ENCODE measurements at regions not wholly inside any gene's neighbourhood (a gene's known extent, or its start where the extent isn't known, plus 50 kb on each side); places are given as distances from the start of the nearest gene placed in this dataset.

DNA sequence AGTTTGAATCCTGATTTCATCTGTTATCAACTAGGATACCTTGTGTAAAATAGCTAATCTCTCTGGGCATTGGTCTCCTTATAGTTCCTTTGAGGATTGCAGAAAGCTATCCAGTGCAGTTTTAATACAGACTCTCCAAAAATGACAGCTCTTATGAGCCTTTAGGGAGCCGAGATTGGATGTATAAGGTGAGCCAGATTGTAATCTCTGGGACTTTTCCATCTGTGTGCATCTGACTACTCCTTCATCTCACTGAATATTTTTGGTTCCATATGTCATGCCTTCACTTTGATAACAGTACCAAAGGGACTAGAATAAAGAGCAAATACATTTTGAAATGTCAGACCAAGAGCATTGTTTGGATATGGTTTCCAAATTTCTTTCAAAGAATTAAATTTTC is 367.2 kb downstream of the TMEM232 start:
- intact Hi-C loops (cut with DNase I) = no loop called here
- Histone ChIP-seq H3K4me1 (no peaks in the 10 kb centered on the region), H3K36me3 (ENCODE audit: insufficient read depth in 1 of 2, low read depth in 1 of 2) (no peaks in the 10 kb centered on the region), H3K9me3 (no peaks in the 10 kb centered on the region), H3K4me3 (no peak overlapping the region), H3K27me3 (ENCODE audit: insufficient read depth in 3 of 3, low read length in 2 of 3) (no peaks in the 10 kb centered on the region), H3K27ac (no peak overlapping the region)
- ATAC-seq = no peak
- TF ChIP-seq CTCF (IDR thresholded peaks at IDR 0.05) = no peak
- 38 to 75% (median 63%) methylated on average over 1 of the region's 1 CpG for WGBS, 3 donors
- no peak for DNase-seq

- no peaks in the 10 kb centered on the region for H3K36me3 ChIP-seq (ENCODE audit: insufficient read depth in 1 of 2, low read depth in 1 of 2)
- ATAC-seq = no peak
- intact Hi-C loops (cut with DNase I) = no loop called here
- no peaks in the 10 kb centered on the region for H3K4me1 ChIP-seq
- no peaks in the 10 kb centered on the region for H3K27me3 ChIP-seq (ENCODE audit: insufficient read depth in 3 of 3, low read length in 2 of 3)
- no peak overlapping the region for H3K27ac ChIP-seq
- H3K4me3 ChIP-seq = no peak overlapping the region
- no peaks in the 10 kb centered on the region for H3K9me3 ChIP-seq
- DNase-seq = no peak
- TF ChIP-seq CTCF (IDR thresholded peaks at IDR 0.05) = no peak
Observed at GRCh38 chr5:110361471-110361870, 365.0 kb downstream of the TMEM232 start.

GRCh38 chr5:110362261-110362660 is 364.2 kb downstream of the TMEM232 start:
- DNase-seq (no peak), ATAC-seq (no peak)
- no peaks in the 10 kb centered on the region for H3K36me3 ChIP-seq (ENCODE audit: insufficient read depth in 1 of 2, low read depth in 1 of 2)
- intact Hi-C loops (cut with DNase I) = no loop called here
- H3K9me3 ChIP-seq = no peaks in the 10 kb centered on the region
- 67 to 80% (median 72%) methylated on average over 2 of the region's 2 CpGs for WGBS, 3 donors
- no peak for TF ChIP-seq CTCF (IDR thresholded peaks at IDR 0.05)
- no peaks in the 10 kb centered on the region for H3K27me3 ChIP-seq (ENCODE audit: insufficient read depth in 3 of 3, low read length in 2 of 3)
- H3K27ac ChIP-seq = no peak overlapping the region
- H3K4me3 ChIP-seq = no peak overlapping the region
- H3K4me1 ChIP-seq = no peaks in the 10 kb centered on the region

GRCh38 chr5:110366716-110367115 is 359.8 kb downstream of the TMEM232 start:
- 88 to 98% (median 91%) methylated on average over 3 of the region's 3 CpGs for WGBS, 3 donors
- intact Hi-C loops (cut with DNase I) = no loop called here
- DNase-seq = no peak

More at GRCh38 chr5:110366716-110367115, 359.8 kb downstream of the TMEM232 start:
- H3K27me3 ChIP-seq (ENCODE audit: insufficient read depth in 3 of 3, low read length in 2 of 3) = no peaks in the 10 kb centered on the region
- no peak for ATAC-seq
- H3K27ac ChIP-seq = no peak overlapping the region
- no peaks in the 10 kb centered on the region for H3K36me3 ChIP-seq (ENCODE audit: insufficient read depth in 1 of 2, low read depth in 1 of 2)
- no peak overlapping the region for H3K4me3 ChIP-seq
- H3K9me3 ChIP-seq = no peaks in the 10 kb centered on the region
- no peak for TF ChIP-seq CTCF (IDR thresholded peaks at IDR 0.05)
- H3K4me1 ChIP-seq = no peaks in the 10 kb centered on the region

All from psoas muscle (tissue), 7 donors.